GM18909 (cell line): ENCODE measurements at regions not wholly inside any gene's neighbourhood (a gene's known extent, or its start where the extent isn't known, plus 50 kb on each side); places are given as distances from the start of the nearest gene placed in this dataset.

ENCODE experiments used
- ATAC-seq: cut with Tn5 transposase; IDR thresholded peaks from one replicate; pipeline ENCODE4 v1.9.1; 2021; ENCODE audit warnings: mild to moderate bottlenecking; ENCODE audit not compliant: unreplicated experiment, poor library complexity

- ATAC-seq, result no peak
Measured at GRCh38 chr15:93202405-93202804, 113.4 kb upstream of the RGMA start.

GRCh38 chr15:93201940-93202339 lies 112.9 kb upstream of the RGMA start:
- ATAC-seq, result no peak

GRCh38 chr15:93200837-93201226 lies 111.8 kb upstream of the RGMA start:
- ATAC-seq, result no peak

GRCh38 chr15:93200081-93200836 lies 111.2 kb upstream of the RGMA start:
- ATAC-seq, result no peak

GRCh38 chr15:93196135-93196670 lies 107.2 kb upstream of the RGMA start:
- no peak for ATAC-seq

- ATAC-seq, result no peak
Measured at GRCh38 chr15:93195109-93195508, 106.1 kb upstream of the RGMA start.

GRCh38 chr15:93190238-93190637 lies 101.2 kb upstream of the RGMA start:
- no peak for ATAC-seq

- ATAC-seq, result no peak
Measured at GRCh38 chr15:93189561-93189960, 100.5 kb upstream of the RGMA start.

GRCh38 chr15:93188236-93188635 lies 99.2 kb upstream of the RGMA start:
- no peak for ATAC-seq

- ATAC-seq, result no peak
Measured at GRCh38 chr15:93185796-93186195, 96.8 kb upstream of the RGMA start.

- ATAC-seq, result no peak
Measured at GRCh38 chr15:93182703-93183205, 93.7 kb upstream of the RGMA start.

GRCh38 chr15:93180656-93181055 lies 91.6 kb upstream of the RGMA start:
- no peak for ATAC-seq

- ATAC-seq, result no peak
Measured at GRCh38 chr15:93180128-93180527, 91.1 kb upstream of the RGMA start.

- ATAC-seq, result no peak
Measured at GRCh38 chr15:93179700-93180102, 90.7 kb upstream of the RGMA start.

- no peak for ATAC-seq
Measured at GRCh38 chr15:93179072-93179471, 90.1 kb upstream of the RGMA start.

- ATAC-seq, result no peak
Measured at GRCh38 chr15:93178371-93178770, 89.4 kb upstream of the RGMA start.

GRCh38 chr15:93176065-93176464 lies 87.1 kb upstream of the RGMA start:
- no peak for ATAC-seq

- ATAC-seq, result no peak
Measured at GRCh38 chr15:93174836-93175235, 85.8 kb upstream of the RGMA start.

- no peak for ATAC-seq
Measured at GRCh38 chr15:93173369-93173768, 84.4 kb upstream of the RGMA start.

GRCh38 chr15:93171476-93171875 lies 82.5 kb upstream of the RGMA start:
- no peak for ATAC-seq

GRCh38 chr15:93170329-93170728 lies 81.3 kb upstream of the RGMA start:
- ATAC-seq, result no peak

GRCh38 chr15:93168910-93169309 lies 79.9 kb upstream of the RGMA start:
- no peak for ATAC-seq
